ENCODE measurements at regions not wholly inside any gene's neighbourhood (a gene's known extent, or its start where the extent isn't known, plus 50 kb on each side); places are given as distances from the start of the nearest gene placed in this dataset.

- TF ChIP-seq CTCF (IDR thresholded peaks at IDR 0.05) (no peak), POLR2A (IDR thresholded peaks at IDR 0.05) (no peak)
Measured at GRCh38 chr6:139758209-139758611, 383.8 kb upstream of the CITED2 start.
